GM12865 (cell line): ENCODE measurements at regions not wholly inside any gene's neighbourhood (a gene's known extent, or its start where the extent isn't known, plus 50 kb on each side); places are given as distances from the start of the nearest gene placed in this dataset.
"Not testable (repeated sequence)": the region's sequence is repeated elsewhere in the genome, so short reads cannot be mapped to it uniquely, and the experiment has no call there.

Experiments used
- DNase-seq: peaks from one replicate; pipeline ENCODE4 v3.0.0; 2010; ENCODE audit warnings: low read depth
- H3K4me3 ChIP-seq: 2 replicates; pipeline ENCODE4 v1.5.1; 2011; ENCODE audit warnings: mild to moderate bottlenecking, low read depth, low read length, control low read depth
- TF ChIP-seq, protein P1 (sequence below): IDR thresholded peaks from 2 replicates; pipeline ENCODE4 v1.5.1; 2011; ENCODE audit warnings: low read length, control low read depth, low read depth, inconsistent platforms; ENCODE audit not compliant: insufficient read depth; ENCODE audit errors: missing control alignments

- TF ChIP-seq, protein P1, sequence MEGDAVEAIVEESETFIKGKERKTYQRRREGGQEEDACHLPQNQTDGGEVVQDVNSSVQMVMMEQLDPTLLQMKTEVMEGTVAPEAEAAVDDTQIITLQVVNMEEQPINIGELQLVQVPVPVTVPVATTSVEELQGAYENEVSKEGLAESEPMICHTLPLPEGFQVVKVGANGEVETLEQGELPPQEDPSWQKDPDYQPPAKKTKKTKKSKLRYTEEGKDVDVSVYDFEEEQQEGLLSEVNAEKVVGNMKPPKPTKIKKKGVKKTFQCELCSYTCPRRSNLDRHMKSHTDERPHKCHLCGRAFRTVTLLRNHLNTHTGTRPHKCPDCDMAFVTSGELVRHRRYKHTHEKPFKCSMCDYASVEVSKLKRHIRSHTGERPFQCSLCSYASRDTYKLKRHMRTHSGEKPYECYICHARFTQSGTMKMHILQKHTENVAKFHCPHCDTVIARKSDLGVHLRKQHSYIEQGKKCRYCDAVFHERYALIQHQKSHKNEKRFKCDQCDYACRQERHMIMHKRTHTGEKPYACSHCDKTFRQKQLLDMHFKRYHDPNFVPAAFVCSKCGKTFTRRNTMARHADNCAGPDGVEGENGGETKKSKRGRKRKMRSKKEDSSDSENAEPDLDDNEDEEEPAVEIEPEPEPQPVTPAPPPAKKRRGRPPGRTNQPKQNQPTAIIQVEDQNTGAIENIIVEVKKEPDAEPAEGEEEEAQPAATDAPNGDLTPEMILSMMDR = no peak
- DNase-seq = no peak
- no peak overlapping the region for H3K4me3 ChIP-seq
Observed at GRCh38 chr6:48511378-48511777, 400.4 kb upstream of the PTCHD4 start.

GRCh38 chr6:48505621-48506020 is 394.6 kb upstream of the PTCHD4 start:
- no peak overlapping the region for H3K4me3 ChIP-seq
- TF ChIP-seq, protein P1 = no peak
- DNase-seq = no peak

- not testable (repeated sequence) for DNase-seq, H3K4me3 ChIP-seq
Observed at GRCh38 chr6:48493432-48493831, 382.4 kb upstream of the PTCHD4 start.

DNA sequence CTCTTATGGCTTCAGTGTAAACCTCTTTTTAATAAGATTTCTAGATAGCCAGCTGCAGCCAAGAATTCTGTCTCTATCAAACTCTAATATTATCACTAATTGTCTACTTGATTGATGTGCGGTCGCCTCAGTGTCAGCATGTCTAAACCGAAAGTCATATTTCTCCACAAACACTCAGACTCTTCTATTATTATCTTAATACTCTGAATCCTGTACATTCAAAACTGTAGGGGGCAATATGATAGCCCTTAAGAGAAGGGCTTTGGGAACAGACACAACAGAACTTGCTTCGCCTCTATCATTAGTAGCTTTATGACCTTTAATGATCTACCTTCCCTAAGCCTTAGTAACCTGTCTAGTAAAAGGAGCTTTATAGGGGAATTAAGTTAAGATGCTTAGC is 379.7 kb upstream of the PTCHD4 start:
- TF ChIP-seq, protein P1 = no peak

GRCh38 chr6:48486876-48487275 is 375.9 kb upstream of the PTCHD4 start:
- TF ChIP-seq, protein P1 = no peak
- no peak overlapping the region for H3K4me3 ChIP-seq
- DNase-seq = no peak

More for the DNA sequence above, 379.7 kb upstream of the PTCHD4 start:
- DNase-seq = no peak
- H3K4me3 ChIP-seq = no peak overlapping the region

DNA sequence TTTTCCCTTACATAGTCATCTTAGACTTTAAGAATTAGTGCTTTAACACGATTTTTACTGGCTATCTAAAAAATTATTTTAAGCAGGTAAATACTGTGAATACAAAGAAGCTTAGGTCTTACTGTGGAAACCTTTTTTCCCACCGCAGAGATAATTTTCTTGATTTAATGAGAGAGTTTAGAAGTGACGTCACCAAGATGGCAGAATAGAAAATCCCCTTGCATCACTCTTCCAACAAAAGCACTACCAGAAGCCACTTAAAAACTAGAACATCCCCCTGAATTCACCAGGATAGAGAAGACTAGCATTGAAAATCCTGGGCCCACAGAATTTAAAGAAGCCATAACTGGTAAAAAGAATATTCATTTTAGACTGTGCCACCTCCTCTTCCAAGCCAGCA is 375.4 kb upstream of the PTCHD4 start:
- TF ChIP-seq, protein P1 = no peak
- no peak overlapping the region for H3K4me3 ChIP-seq
- DNase-seq = no peak

DNA sequence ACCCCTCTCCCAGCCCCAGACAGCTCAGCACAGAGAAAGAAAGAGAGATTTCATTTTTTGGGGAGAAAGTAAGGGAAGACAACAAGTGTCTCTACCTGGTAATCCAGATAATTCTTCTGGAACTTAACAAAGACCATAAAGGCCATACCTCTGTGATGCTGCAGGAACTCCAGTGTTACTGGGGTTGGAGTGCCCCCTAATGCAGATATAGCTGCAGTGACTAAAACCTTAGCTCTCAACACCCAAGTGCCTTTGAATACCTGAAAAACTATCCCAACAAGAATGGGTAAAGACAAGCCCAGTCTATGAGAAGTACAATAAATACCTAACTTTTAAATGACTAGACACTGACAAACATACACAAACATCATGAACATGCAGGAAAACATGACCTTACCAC is 365.3 kb upstream of the PTCHD4 start:
- no peak for DNase-seq
- TF ChIP-seq, protein P1 = no peak
- H3K4me3 ChIP-seq = no peak overlapping the region
